EL (cell line): ENCODE measurements at regions not wholly inside any gene's neighbourhood (a gene's known extent, or its start where the extent isn't known, plus 50 kb on each side); places are given as distances from the start of the nearest gene placed in this dataset.

Experiments used
- DNase-seq: peaks from one replicate; pipeline ENCODE4 v3.0.0-alpha.2; 2016

DNA sequence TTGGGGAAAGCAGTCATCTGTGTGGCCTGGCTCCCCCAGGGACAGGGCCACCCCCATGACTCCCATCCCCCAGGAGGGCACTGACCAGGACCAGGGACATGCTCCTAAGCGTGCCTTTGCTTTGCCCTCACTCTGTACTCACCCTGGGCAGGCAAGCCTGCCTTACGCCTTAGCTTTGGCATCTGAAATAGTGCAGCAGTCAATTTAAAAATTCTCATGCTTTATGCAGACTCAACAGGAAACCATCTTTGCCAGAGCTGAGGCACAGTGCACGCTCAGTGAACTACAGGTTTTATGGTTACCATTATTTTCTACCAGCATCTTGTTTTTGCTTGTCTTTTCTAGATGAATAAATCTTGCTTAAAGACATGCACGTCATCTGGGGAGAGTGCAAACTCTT, 323.5 kb downstream of the IRX2 start:
- DNase-seq, result no peak

DNA sequence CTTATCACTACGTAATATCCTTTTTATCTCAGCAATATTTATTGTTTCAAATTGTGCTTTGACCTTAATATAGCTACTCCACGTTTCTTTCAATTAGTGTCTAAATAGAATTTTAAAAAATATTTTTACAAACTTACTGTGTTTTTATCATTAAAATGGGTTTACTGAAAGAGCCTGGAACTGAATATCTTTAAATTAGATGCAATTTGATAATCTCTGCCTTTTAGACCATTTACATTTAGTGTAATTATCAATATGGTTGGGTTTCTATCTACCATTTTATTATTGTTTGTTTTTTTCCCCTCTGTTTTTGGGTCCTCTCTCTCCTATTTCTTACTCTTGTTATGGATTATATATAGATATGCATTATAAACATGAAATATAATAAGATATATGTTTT, 327.8 kb downstream of the IRX2 start:
- DNase-seq, result no peak

DNA sequence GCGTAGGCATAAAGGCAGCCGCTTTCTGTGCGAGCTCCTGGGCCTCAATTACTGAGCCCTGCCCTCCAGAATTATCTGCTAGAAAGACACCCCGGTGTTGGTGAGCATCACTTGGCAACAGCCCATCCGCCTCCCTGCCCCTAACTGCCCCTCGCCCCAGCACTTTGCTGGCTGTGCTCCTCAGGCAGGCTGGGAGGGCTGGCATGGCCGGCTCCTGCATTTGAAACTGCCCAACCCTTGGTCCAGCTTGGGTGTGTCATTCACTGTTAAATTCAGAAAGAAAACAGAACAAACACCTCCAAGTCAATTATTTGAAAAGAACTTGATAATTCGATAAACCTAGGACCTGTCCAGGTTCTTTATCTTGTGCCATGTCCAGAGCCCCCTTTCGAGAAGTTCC, 334.2 kb downstream of the IRX2 start:
- DNase-seq, result no peak

DNA sequence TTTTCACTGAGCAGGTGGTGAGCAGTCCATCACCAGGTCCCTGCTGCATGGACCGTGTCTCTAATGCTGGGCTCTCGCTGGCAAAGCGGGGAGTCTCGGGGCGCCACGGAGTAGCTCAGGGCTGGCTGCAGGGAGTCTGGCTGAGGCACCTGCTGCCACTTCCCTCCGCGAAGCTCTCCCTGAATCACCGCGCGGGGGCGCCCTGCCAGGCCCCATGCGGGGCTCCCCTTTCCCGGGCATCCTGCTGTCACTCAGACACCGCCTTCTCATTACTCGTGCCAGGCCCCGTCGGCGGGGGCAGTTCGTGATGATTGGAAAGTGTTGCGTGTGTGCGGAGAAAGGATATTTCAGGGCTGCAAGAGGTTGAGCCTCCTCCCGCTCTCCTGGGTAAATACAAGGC, 335.8 kb downstream of the IRX2 start:
- no peak for DNase-seq

DNA sequence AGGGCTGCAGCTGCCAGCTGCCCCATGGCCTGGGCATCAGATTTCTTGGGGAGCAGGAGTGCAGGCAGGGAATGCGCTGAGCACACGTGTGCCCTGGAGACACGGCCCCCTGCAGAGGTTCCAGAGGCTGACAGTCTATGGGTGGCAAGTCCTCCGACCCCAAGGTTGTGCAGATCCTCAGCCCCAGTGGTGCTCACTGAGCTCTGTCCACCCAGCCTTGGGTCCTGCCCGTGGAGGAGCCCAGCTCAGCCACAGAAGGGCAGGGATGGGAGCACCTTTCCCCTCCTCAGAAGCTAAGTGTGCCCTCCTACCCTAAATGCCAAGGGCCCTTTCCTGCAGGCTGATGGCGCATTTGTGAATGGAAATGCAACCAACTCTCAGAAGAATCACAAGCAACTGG, 341.0 kb downstream of the IRX2 start:
- DNase-seq, result no peak

DNA sequence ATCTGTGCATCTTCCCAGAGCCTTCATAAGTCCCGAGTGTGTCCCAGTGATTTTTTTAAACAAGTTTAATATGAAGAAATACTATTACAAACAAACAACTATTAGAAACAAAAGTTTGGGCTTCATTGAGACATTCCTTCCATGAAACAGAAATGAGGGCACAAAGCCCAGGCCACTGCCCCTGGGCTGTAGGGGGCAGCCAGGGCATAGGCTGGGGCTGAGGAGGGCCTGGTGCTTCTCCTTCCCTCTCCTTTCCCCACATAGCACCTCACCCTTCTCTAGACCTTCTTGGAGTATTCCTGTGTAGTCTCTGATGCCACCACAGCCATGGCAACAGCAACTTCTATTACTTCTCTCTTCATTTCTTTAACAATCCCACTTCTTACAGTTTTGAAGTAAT, 348.2 kb downstream of the IRX2 start:
- DNase-seq, result no peak

DNA sequence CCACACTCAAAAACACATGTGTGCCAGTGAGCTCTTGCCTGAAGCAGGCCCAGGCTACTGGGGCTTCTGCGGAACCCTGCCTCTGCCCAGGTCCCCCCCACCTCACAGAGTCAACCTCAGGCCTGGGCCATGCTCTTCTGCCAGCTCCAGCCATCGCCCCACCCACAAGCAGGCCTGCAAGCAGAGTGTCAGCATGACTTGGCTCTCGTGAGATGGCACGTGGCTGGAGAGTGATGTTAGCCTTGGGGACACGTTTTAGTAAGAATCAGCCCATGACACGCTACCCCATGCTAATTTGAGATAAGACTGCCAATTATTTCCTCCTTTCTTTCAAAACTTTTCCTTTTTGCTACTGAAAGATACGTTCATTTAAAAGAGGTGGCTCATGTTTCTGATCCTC, 351.7 kb downstream of the IRX2 start:
- no peak for DNase-seq

DNA sequence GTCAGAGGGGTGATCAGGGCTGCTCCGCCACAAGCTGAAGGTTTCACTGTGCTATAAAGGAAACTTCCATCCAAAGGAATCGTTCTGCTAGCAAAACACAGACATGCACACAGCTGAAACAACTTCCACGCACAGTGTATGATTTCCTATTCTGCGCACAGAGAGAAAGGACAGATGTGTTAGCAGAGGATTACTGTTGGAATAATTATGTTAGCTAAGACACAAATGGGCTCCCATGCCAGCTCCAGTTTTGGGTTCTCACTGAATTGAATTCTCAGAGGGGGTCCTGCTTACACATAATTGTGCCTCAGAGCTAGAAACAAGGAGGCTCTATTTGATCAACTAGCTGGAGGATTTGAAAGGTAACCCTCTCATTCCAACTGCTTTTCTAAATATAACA, 352.4 kb downstream of the IRX2 start:
- DNase-seq, result no peak

DNA sequence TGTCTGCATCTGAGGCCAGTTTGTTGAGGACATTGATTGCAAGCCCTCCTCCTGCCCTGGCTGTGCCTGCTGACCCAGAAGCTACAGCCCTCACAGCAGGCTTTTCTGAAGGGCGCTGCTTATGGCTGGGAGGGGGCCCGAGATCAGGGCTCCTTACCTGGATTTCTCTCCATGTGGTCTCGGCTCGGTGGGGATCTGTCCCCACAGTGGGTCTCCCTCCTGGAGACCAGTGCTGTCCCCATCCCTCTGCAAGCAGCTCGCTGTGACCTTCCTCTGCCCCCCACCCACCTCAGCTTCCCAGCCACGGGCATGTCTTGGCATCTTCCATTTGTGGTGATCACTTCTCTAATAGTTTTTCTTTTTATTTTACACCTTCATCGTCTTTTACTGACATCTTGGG, 357.9 kb downstream of the IRX2 start:
- no peak for DNase-seq

DNA sequence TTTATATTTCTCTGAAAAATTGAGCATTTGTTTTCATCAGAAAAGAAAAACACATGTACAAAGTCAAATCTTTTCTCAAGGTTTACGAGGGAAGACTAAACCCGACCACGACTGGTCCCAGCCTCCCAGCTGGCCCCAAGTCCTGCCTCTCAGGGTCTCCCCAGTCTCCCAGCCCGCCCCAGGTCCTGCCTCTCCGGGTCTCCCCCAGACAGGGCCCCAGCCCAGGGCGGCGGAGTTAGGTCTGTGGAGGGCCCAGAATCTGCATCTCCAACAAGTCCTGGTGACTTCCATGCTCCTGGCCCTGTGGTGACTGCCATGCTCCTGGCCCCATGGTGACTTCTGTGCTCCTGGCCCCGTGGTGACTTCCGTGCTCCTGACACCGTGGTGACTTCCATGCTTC, 359.9 kb downstream of the IRX2 start:
- DNase-seq, result no peak

DNA sequence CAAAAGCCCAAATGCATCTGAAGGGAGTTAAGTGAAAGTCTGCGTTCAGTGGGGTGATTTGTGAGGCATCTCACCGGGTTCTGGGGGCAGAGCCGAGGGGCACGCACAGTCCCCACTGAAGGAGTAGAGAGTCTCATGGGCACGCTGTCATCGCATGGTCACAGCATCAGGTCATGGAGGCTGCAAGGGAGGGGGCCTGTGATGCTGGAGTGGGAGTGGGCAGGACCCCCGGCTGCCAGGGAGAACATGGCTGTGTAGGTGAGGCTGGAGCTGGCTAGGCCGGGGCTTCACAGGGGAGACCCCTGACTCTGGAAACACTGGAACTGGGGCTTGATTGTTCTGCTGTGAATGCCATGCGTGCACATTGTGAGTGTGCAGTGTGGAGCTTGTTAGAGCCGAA, 360.5 kb downstream of the IRX2 start:
- DNase-seq, result no peak

DNA sequence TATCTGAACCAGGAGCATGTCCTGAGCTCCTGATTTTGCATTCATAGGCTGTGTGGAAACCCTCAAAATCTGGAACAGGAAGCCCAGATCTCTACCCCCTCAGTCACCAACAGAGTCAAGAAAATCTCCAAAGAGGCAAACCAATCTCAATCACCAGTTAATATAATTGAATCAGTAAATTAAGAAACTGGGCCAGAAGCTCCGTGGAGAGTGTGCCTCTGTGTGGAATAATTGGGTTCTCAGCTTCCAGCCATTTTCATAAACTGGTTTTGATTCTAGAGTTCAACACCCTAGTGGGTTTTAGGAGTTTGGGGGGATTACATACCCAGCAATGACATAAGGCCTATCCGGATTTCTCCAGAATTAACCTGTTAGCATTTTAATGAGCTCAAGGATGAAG, 362.9 kb downstream of the IRX2 start:
- DNase-seq, result no peak

DNA sequence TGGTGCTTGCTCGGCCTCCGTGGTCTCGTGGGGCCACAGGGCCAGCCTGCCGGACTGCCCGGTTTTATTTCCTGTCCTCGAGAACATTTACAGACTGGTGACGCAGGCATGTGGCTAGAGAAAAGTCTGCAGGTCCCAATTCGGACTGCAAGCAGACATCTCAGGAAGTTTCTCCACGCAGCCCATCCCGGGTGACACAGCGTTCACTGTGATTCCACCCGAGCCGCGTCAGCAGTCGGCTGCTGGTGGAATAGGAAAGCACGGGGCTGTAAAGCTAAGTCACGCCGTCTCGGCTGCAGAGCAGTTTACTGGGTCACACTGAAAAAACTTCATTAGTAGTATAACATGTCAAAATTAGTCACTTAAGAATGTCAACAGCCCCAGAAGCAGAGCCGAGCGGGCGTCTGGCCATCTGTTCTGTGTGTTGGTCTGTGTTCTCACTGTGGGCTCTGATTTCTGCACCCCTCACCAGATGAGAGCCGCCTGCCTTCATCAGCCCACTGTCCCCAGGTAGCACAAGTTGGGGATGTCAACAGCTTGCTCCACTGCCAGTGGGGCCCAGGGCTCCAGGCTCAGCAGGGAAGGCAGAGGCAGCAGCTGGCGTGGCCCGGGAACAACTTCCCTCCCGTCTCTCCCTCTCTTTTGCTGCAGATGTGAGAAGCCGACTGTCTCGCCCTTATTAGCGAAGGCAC, 363.7 kb downstream of the IRX2 start:
- DNase-seq, result no peak

DNA sequence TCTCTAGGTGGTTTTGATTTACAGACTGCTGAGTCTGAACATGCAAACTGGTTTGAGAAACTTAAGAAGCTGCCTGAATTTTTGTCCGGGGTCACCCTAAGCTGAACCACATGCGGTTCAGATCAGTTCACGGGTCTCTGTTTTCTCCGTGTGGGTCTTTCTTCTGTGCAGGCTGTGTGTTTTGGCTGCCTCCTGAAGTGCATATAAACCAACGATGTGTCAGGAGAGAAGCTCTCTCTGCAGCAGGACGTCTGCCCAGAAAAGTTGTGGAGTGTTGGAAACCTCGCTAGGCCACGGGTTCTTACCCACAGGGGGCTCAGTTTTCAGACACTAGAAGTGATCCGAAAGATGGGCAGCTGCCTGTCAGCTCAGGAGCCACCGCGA, 364.2 kb downstream of the IRX2 start:
- no peak for DNase-seq

DNA sequence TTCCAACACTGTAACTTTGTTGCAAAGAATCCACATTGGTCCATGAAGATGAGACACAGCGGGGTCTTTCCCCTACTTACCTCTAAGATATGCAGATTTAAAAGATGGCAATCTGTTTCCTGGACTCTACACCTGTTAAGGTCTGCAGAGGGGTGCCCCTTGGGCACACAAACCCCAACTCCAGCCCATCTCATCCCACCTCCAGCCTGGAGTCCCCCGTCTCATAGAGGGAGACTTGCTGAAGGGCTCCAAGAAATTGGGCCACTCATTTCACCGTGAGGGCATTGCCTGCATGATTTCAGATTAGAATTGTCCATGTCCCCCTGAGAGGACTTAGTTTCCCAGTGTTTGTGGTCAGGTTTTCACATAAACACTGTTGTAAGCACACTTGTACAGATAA, 365.7 kb downstream of the IRX2 start:
- DNase-seq, result no peak

DNA sequence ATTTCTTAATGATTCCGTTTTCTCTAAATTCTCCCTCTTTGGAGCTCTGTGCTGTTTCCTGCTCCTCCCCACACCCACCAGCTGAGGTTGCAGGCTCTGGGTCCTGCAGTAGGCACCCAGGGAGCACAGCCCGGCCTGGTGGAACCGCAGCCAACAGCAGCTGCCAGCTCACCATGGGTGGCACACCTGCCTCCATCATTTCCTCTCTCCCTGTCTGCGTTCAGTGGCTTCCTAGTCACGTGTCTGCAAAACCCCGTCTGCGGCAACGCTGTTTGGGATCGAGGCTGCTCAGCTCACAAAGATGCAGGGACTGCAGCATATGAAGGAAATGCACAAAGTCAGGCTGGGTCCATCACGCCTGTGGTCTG, 367.8 kb downstream of the IRX2 start:
- no peak for DNase-seq

DNA sequence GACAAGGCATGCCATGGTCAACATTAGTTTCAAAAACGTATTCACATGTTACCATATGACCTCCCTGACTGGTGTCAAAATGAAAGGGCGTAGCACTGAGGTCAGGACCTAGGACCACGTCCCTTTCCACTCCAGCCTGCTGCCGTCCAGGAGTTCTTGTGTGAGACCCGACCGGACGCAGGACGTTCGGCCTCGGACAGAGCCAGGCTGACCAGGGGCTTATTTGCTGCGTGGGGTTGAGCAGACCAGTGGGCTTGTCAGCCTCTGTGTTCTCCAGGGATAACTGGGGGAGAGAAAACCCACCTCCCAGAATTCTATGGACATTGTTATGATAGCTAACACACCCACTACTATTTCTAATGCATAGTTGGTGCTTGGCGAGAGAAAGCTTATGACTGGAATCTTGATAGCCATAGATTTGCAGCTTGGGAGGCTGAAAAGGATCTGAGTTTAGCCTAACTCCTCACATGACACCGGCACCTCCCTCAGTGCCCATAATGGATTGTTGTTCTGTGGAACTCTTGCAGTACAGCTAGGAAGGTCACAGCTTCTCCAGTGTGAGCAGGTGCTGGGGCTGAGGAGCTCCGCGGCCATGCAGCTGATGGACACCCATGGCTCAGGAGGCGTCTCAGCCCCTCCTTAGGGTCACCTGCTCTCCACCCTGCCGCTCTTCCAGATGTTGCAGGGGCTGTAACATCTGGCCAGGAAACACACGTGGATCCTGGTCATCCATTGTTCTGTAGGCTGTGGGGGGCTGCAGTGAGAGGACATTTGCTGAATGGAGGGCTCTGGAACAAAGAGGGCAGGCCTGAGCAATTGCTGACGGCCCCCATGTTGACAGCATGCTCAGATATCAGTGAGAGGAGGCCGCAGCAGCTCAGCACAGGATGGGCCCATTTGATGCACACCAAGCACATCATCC, 368.4 kb downstream of the IRX2 start:
- DNase-seq, result no peak

DNA sequence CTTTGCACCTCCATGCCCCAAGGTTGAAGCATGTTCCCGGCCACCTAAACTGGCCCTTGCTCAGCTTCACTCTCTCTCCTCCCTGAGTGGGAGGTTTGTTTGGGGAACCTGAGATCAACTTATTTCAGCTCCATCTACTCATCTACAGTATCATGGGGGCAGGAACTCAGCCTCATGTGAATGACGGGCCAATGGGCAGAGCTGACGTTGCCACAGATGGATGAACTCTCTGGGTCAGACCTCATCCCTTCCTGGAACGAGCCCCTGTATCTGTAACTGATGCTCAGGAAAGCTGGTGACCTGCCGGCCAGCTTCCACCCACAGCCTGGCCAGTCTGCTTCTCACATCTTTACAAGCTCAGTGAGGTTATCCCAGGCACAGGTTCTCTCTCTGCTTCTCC, 369.6 kb downstream of the IRX2 start:
- no peak for DNase-seq

DNA sequence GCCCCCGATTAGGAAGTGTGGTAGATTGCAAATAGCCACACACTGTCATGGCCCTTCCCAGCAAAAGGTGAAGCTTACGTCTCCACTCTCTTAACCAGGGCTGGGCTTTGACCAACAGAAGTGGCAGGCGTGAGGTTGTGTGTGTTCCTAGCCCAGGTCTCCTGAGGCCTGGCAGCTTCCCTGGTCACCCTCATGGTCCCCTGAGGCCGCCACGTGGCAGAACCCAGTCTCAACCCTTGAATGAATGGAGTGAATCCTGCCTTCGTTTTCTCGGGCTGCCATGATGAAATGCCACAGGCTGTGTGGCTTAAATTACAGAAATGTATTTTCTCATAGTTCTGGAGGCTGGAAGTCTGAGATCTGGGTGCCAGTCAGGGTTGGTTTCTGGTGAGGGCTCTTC, 370.4 kb downstream of the IRX2 start:
- DNase-seq, result no peak

DNA sequence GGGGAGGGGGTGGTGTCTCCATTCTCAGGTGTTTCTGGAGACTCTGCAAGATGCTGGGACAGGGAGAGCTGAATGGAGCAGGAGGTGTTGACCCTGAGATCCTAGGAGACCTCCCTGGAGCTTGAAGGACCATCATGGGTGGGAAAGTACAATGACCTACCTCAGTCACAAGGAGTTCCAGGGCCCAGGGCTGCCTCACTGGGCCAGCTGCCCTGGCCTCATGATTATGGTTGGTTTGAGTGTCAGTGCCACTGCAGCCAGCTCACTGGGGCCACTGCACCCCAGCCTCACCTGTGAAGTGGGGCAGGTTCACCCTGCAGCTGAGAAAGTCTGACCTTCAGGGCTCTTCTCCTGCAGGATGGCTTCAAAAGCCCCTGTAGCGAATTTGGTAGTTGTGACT, 372.5 kb downstream of the IRX2 start:
- no peak for DNase-seq

DNA sequence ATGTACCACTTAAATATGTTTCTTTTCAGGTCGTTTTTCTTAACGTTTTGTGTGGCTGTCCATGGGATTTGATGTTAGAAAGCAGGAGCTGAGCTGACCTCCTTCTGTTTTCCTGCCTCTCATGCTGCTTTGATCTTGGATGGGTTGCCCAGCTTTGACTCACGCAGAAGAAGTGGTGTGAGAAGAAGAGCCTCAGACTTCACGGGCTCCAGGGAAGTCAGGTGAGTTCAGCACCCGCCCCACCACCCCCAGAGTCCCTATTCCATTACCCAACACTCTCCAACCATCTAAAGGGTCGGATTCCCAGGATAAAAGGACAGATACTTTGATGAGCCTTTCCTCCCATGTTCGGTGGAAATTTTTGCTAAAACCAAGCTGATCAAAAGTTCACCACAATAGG, 373.4 kb downstream of the IRX2 start:
- no peak for DNase-seq

DNA sequence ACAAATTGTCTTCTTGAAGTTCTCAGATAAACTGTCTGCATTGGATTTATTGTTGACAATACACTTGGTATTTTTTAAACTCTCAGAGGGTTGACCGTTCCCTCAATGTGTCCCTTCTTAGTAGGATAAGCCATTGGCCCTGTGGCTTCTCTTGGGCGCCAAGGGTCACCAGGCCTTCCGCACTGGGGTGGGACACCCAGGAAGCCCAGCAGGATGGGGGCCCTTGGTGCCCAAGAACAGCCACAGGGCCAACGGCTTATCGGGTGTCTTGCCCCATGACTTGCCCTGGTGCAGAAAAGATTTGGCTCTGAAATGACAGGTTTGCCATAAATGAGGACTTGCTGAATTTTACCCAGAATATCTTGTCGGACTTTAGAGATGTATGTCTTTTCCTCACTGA, 375.0 kb downstream of the IRX2 start:
- no peak for DNase-seq

DNA sequence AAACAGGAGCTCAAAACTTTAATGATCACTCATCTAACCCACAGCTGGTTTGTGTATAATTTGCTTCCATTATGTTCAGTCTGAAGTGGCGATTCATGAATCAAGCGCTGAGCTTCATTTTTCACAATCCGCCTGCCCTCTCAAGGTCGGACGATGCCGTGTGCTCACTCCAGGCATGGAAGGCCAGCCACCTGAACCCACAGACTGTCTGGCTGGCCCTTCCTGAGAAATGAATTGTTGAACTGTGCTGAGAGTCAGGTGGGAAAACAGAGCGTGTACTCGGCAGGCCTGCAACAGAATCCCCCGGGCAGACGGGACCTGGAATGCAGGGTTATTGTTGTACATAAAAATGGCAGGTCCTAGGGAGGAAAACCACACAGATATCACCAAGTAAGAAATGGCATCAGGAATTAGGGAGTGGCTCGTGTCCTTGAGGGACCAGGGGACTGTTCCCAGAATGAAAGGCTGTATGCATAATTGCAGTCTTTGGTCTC, 375.7 kb downstream of the IRX2 start:
- DNase-seq, result no peak

DNA sequence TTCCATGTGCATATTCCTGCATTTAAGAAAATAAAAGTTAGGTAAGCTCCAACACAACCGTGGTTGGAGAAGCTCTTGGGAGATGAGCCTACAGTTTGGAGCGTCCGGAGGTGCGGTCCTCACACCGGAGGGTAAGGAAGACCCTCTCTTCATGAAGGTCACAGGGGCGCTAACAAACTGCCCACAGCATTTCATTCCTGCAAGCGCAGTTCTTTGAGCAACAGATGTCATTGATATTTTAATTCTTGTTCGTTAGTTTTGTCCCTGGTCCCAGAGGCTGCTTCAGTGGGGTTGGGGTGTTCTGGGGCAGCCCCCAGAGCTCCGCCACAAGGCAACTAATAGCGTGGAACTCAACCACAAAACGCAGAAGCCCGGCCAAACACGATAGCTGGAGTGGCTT, 376.2 kb downstream of the IRX2 start:
- no peak for DNase-seq

DNA sequence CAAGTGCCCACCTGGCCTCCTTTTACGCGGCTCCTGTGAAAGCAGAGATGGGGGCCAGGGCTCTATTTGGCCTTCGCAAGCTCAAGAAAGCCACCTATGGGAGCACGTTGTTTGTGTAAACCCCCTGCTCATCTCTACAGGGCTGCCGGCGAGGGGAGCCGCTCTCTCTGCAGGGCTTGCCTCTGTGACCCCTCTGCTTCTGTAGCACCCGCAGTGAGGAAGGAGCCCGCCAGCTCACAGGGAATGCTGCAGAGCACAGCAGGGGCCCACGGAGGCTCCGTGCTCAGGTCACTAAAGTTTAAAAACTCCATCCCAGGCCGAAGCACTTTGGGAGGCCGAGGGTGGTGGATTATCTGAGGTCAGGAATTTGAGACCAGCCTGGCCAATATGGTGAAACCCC, 376.8 kb downstream of the IRX2 start:
- no peak for DNase-seq
